DND-41 (cell line): ENCODE measurements at regions not wholly inside any gene's neighbourhood (a gene's known extent, or its start where the extent isn't known, plus 50 kb on each side); places are given as distances from the start of the nearest gene placed in this dataset.

Source experiments
- CTCF ChIP-seq: IDR thresholded peaks from 2 replicates; pipeline ENCODE4 v1.5.1; 2012; ENCODE audit warnings: borderline replicate concordance, low read length, moderate library complexity, mild to moderate bottlenecking; ENCODE audit not compliant: poor library complexity, severe bottlenecking; ENCODE audit errors: extremely low read depth
- EZH2 ChIP-seq: IDR thresholded peaks from 3 replicates; pipeline ENCODE4 v1.6.1; 2012; ENCODE audit warnings: borderline replicate concordance, low read depth, mild to moderate bottlenecking, moderate library complexity, low read length, inconsistent platforms; ENCODE audit not compliant: severe bottlenecking

GRCh38 chr17:73870473-73870872 lies 226.2 kb upstream of the SDK2 start:
- TF ChIP-seq EZH2 (no peak), CTCF (no peak)
